ENCODE measurements at regions not wholly inside any gene's neighbourhood (a gene's known extent, or its start where the extent isn't known, plus 50 kb on each side); places are given as distances from the start of the nearest gene placed in this dataset.

DNA sequence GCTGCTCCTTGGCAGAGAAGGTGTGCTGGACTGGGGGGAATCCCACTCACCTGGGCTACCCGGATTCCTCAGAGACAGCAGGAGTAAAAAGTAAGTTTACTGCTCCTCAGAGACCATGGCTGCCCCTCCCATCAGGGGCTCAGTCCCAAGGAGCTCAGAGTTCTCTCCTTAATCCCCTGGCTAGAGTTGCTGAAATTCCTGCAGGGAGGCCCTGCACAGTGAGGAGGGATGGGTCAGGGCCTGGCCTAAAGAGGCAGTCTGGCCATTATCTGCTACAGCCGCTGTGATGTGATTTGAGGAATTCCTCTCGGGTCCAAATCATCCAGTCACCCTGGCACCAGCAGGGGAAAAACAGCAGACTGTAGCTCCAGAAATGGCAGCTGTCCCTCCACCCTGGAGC lies 502.5 kb downstream of the PCDH17 start:
- DNase-seq (no peak), ATAC-seq (replicated peaks in 1 of 4) (no peak)
- no peaks in the 10 kb centered on the region for H3K27me3 ChIP-seq (replicated peaks in 1 of 2; ENCODE audit: control insufficient read depth in 2 of 2, extremely low read depth in 1 of 2, insufficient read depth in 2 of 2, low read length in 1 of 2)
- H3K9me3 ChIP-seq, result no peaks in the 10 kb centered on the region
- Mint-ChIP-seq H3K27me3 (no peaks in the 10 kb centered on the region), H3K27ac (no peak overlapping the region), H3K4me3 (no peak overlapping the region), H3K9me3 (peaks cover 14 to 26% (median 16%) of the 10 kb centered on the region in 3 donors), H3K36me3 (no peaks in the 10 kb centered on the region), H3K4me1 (no peaks in the 10 kb centered on the region)
- POLR2A ChIA-PET, result no interaction called here
- no peak overlapping the region for H3K4me3 ChIP-seq (ENCODE audit: control insufficient read depth in 1 of 2, extremely low read depth in 1 of 2, low read length in 1 of 2)
- H3K4me1 ChIP-seq (ENCODE audit: control insufficient read depth in 1 of 2, extremely low read depth in 1 of 2, insufficient read depth in 2 of 2, low read length in 2 of 2), result no peaks in the 10 kb centered on the region
- H3K36me3 ChIP-seq (ENCODE audit: control insufficient read depth in 2 of 2, extremely low read depth in 1 of 2, insufficient read depth in 1 of 2, low read length in 1 of 2), result no peaks in the 10 kb centered on the region
- CTCF ChIA-PET, result no interaction called here
- no peak overlapping the region for H3K27ac ChIP-seq (ENCODE audit: low read length)
- WGBS (ENCODE audit: insufficient coverage), result 100% methylated on average over 2 of the region's 3 CpGs

DNA sequence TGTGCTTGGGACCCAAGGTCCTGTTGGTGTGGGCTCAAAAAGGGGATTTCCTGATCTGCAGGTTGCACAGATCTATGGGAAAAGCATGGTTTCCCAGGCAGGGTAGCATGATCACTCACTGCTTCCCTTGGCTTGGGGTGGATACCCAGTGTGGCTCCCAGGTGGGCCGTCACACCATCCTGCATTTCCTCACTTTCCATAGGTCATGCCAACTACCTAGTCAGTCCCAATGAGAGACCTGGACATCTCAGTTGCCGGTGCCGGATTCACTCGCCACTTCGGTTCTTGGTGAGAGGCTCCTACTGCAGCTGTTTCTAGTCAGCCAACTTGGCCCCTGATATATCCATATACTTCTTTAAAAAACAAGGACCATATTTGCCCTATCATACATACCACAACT lies 503.0 kb downstream of the PCDH17 start:
- Histone ChIP-seq H3K27me3 (replicated peaks in 1 of 2; ENCODE audit: control insufficient read depth in 2 of 2, extremely low read depth in 1 of 2, insufficient read depth in 2 of 2, low read length in 1 of 2) (no peaks in the 10 kb centered on the region), H3K36me3 (ENCODE audit: control insufficient read depth in 2 of 2, extremely low read depth in 1 of 2, insufficient read depth in 1 of 2, low read length in 1 of 2) (no peaks in the 10 kb centered on the region), H3K27ac (ENCODE audit: low read length) (no peak overlapping the region), H3K9me3 (no peaks in the 10 kb centered on the region), H3K4me1 (ENCODE audit: control insufficient read depth in 1 of 2, extremely low read depth in 1 of 2, insufficient read depth in 2 of 2, low read length in 2 of 2) (no peaks in the 10 kb centered on the region), H3K4me3 (ENCODE audit: control insufficient read depth in 1 of 2, extremely low read depth in 1 of 2, low read length in 1 of 2) (no peak overlapping the region)
- peaks cover 16 to 25% (median 16%) of the 10 kb centered on the region in 3 donors for H3K9me3 Mint-ChIP-seq
- ATAC-seq (replicated peaks in 1 of 4) (no peak), DNase-seq (no peak)
- ChIA-PET CTCF (no interaction called here), POLR2A (no interaction called here)
- 93% methylated on average over 5 of the region's 5 CpGs for WGBS (ENCODE audit: insufficient coverage)
- no peaks in the 10 kb centered on the region for H3K27me3 Mint-ChIP-seq
- H3K4me3 Mint-ChIP-seq, result no peak overlapping the region
- no peaks in the 10 kb centered on the region for H3K4me1 Mint-ChIP-seq
- H3K36me3 Mint-ChIP-seq, result no peaks in the 10 kb centered on the region
- H3K27ac Mint-ChIP-seq, result no peak overlapping the region

DNA sequence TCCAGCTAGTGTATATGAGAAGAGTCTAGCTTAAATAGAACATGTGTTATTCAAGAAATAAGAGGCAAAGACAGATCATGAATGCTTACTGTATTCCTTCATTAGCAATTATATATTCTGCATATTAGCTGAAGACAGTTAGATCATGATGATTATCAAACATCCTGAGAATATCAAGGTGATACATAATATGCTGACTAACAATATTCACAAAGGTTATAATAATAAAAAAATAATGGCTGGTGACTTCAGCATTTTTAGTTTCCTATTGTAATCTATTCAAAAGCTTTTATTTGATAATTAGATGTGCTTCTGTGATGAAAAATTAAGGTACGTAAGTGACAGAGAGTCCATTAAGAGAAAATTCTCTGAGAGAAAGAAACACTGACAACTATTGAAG lies 511.4 kb downstream of the PCDH17 start:
- POLR2A ChIA-PET, result no interaction called here
- no peaks in the 10 kb centered on the region for H3K36me3 Mint-ChIP-seq

DNA sequence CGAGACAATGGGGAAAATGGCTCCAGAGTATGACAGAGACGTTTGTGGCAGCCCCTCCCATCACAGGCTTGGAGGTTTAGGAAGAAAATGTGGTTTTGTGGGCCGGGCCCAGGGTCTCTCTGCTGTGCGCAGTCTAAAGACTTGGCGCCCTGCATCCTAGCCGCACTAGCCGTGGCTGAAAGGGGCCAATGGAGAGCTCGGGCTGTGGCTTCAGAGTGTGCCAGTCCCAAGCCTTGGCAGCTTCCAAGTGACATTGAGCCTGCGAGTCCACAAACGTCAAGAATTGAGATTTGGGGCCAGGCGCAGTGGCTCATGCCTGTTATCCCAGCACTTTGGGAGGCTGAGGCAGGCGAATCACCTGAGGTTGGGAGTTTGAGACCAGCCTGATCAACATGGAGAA lies 513.1 kb downstream of the PCDH17 start:
- Histone ChIP-seq H3K4me1 (ENCODE audit: control insufficient read depth in 1 of 2, extremely low read depth in 1 of 2, insufficient read depth in 2 of 2, low read length in 2 of 2) (no peaks in the 10 kb centered on the region), H3K9me3 (no peaks in the 10 kb centered on the region), H3K36me3 (ENCODE audit: control insufficient read depth in 2 of 2, extremely low read depth in 1 of 2, insufficient read depth in 1 of 2, low read length in 1 of 2) (no peaks in the 10 kb centered on the region), H3K4me3 (ENCODE audit: control insufficient read depth in 1 of 2, extremely low read depth in 1 of 2, low read length in 1 of 2) (no peak overlapping the region), H3K27me3 (replicated peaks in 1 of 2; ENCODE audit: control insufficient read depth in 2 of 2, extremely low read depth in 1 of 2, insufficient read depth in 2 of 2, low read length in 1 of 2) (no peaks in the 10 kb centered on the region), H3K27ac (ENCODE audit: low read length) (no peak overlapping the region)
- POLR2A ChIA-PET, result no interaction called here
- WGBS (ENCODE audit: insufficient coverage), result 86% methylated on average over 10 of the region's 12 CpGs
- Mint-ChIP-seq H3K27me3 (no peaks in the 10 kb centered on the region), H3K9me3 (peaks cover 7 to 16% (median 14%) of the 10 kb centered on the region in 3 donors), H3K4me3 (no peak overlapping the region), H3K4me1 (no peaks in the 10 kb centered on the region), H3K36me3 (no peaks in the 10 kb centered on the region), H3K27ac (no peak overlapping the region)
- ATAC-seq (replicated peaks in 1 of 4), result no peak
- DNase-seq, result no peak
- CTCF ChIA-PET, result no interaction called here

More for the DNA sequence above, 511.4 kb downstream of the PCDH17 start:
- Mint-ChIP-seq H3K27me3 (no peaks in the 10 kb centered on the region), H3K4me3 (no peak overlapping the region), H3K9me3 (peaks cover 7 to 19% (median 17%) of the 10 kb centered on the region in 3 donors), H3K27ac (no peak overlapping the region), H3K4me1 (no peaks in the 10 kb centered on the region)
- H3K36me3 ChIP-seq (ENCODE audit: control insufficient read depth in 2 of 2, extremely low read depth in 1 of 2, insufficient read depth in 1 of 2, low read length in 1 of 2), result no peaks in the 10 kb centered on the region
- WGBS (ENCODE audit: insufficient coverage), result no CpG with 5 or more reads among the region's 1 CpG
- ATAC-seq (replicated peaks in 1 of 4) (no peak), DNase-seq (no peak)
- no peak overlapping the region for H3K27ac ChIP-seq (ENCODE audit: low read length)
- H3K9me3 ChIP-seq, result no peaks in the 10 kb centered on the region
- no peak overlapping the region for H3K4me3 ChIP-seq (ENCODE audit: control insufficient read depth in 1 of 2, extremely low read depth in 1 of 2, low read length in 1 of 2)
- H3K27me3 ChIP-seq (replicated peaks in 1 of 2; ENCODE audit: control insufficient read depth in 2 of 2, extremely low read depth in 1 of 2, insufficient read depth in 2 of 2, low read length in 1 of 2), result no peaks in the 10 kb centered on the region
- no peaks in the 10 kb centered on the region for H3K4me1 ChIP-seq (ENCODE audit: control insufficient read depth in 1 of 2, extremely low read depth in 1 of 2, insufficient read depth in 2 of 2, low read length in 2 of 2)
- CTCF ChIA-PET, result no interaction called here

DNA sequence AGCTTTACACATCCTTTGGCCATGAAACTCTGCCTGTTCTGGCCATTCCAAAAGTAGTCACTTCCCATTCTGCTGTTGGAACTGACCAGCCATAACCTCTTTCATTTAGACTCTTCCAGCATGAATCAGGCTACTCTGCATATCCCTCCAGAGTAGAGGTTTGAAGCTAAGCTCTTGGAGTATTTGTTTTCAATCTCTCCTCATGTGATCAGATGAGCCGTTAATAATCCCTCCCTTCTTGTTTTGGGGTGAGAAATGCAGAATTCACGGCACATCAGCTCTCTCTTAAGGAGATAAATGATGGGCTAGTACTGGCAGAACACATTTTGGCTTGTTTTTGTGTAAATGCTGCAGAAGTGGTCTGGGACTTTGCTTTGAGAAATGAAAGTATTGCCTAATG lies 519.9 kb downstream of the PCDH17 start:
- no peaks in the 10 kb centered on the region for H3K36me3 ChIP-seq (ENCODE audit: control insufficient read depth in 2 of 2, extremely low read depth in 1 of 2, insufficient read depth in 1 of 2, low read length in 1 of 2)
- Mint-ChIP-seq H3K4me1 (no peaks in the 10 kb centered on the region), H3K9me3 (peaks cover 1 to 4% (median 3%) of the 10 kb centered on the region in 3 donors), H3K27ac (no peak overlapping the region), H3K4me3 (no peak overlapping the region), H3K27me3 (no peaks in the 10 kb centered on the region), H3K36me3 (no peaks in the 10 kb centered on the region)
- H3K9me3 ChIP-seq, result no peaks in the 10 kb centered on the region
- no peak overlapping the region for H3K27ac ChIP-seq (ENCODE audit: low read length)
- H3K27me3 ChIP-seq (replicated peaks in 1 of 2; ENCODE audit: control insufficient read depth in 2 of 2, extremely low read depth in 1 of 2, insufficient read depth in 2 of 2, low read length in 1 of 2), result no peaks in the 10 kb centered on the region
- no peak overlapping the region for H3K4me3 ChIP-seq (ENCODE audit: control insufficient read depth in 1 of 2, extremely low read depth in 1 of 2, low read length in 1 of 2)
- ATAC-seq (replicated peaks in 1 of 4), result no peak
- no CpG with 5 or more reads among the region's 2 CpGs for WGBS (ENCODE audit: insufficient coverage)
- no peak for DNase-seq
- ChIA-PET POLR2A (no interaction called here), CTCF (no interaction called here)
- H3K4me1 ChIP-seq (ENCODE audit: control insufficient read depth in 1 of 2, extremely low read depth in 1 of 2, insufficient read depth in 2 of 2, low read length in 2 of 2), result no peaks in the 10 kb centered on the region

DNA sequence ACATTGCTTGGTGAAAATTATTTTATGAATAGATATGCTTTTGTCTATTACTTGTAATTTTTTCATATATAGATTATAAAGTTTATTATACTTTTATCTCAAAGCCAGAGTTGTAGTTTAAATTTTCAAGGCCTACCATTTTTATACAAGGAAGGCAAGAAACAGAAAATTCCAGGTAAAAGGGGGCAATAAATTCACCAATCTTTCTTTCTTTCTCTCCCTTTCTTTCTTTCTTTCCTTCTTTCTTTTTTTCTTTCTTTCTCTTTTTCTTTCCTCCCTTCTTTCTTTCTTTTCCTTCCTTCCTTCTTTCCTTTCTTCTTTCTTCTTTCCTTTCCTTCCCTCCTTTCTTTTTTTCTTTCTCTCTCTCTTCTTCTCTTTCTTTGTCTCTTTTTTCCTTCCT lies 529.4 kb downstream of the PCDH17 start:
- no peaks in the 10 kb centered on the region for H3K27me3 Mint-ChIP-seq
- H3K4me3 Mint-ChIP-seq, result no peak overlapping the region
- no peaks in the 10 kb centered on the region for H3K9me3 ChIP-seq
- no peak for ATAC-seq (replicated peaks in 1 of 4)
- POLR2A ChIA-PET, result no interaction called here
- no peaks in the 10 kb centered on the region for H3K4me1 Mint-ChIP-seq
- no peaks in the 10 kb centered on the region for H3K36me3 ChIP-seq (ENCODE audit: control insufficient read depth in 2 of 2, extremely low read depth in 1 of 2, insufficient read depth in 1 of 2, low read length in 1 of 2)
- no peak for DNase-seq
- no peak overlapping the region for H3K27ac Mint-ChIP-seq
- H3K4me3 ChIP-seq (ENCODE audit: control insufficient read depth in 1 of 2, extremely low read depth in 1 of 2, low read length in 1 of 2), result no peak overlapping the region
- H3K4me1 ChIP-seq (ENCODE audit: control insufficient read depth in 1 of 2, extremely low read depth in 1 of 2, insufficient read depth in 2 of 2, low read length in 2 of 2), result no peaks in the 10 kb centered on the region
- H3K27ac ChIP-seq (ENCODE audit: low read length), result no peak overlapping the region
- no peaks in the 10 kb centered on the region for H3K36me3 Mint-ChIP-seq
- CTCF ChIA-PET, result no interaction called here
- H3K9me3 Mint-ChIP-seq, result peaks cover 0 to 15% (median 8%) of the 10 kb centered on the region in 3 donors
- H3K27me3 ChIP-seq (replicated peaks in 1 of 2; ENCODE audit: control insufficient read depth in 2 of 2, extremely low read depth in 1 of 2, insufficient read depth in 2 of 2, low read length in 1 of 2), result no peaks in the 10 kb centered on the region

DNA sequence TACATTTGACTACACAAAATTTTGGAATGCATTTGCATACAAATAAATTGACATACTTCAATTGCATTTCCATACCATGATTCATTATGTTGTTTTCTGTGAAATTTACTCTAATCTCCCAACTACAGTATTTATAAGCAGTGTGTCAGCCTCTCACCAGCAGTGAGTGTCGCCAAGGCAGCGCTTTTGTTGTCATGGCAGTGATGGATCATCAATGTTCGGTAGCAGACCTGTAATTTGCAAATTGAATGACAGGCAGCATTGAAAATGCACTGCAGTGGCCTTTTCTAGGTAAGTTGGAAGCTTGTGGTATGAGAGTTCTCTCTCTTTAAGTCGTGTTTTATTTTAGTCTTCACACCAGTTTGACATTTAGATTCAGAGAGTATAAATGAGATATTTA lies 534.1 kb downstream of the PCDH17 start:
- CTCF ChIA-PET, result no interaction called here
- H3K27me3 Mint-ChIP-seq, result no peaks in the 10 kb centered on the region
- DNase-seq, result no peak
- H3K27ac ChIP-seq (ENCODE audit: low read length), result no peak overlapping the region
- no peaks in the 10 kb centered on the region for H3K27me3 ChIP-seq (replicated peaks in 1 of 2; ENCODE audit: control insufficient read depth in 2 of 2, extremely low read depth in 1 of 2, insufficient read depth in 2 of 2, low read length in 1 of 2)
- WGBS (ENCODE audit: insufficient coverage), result no CpG with 5 or more reads among the region's 4 CpGs
- POLR2A ChIA-PET, result no interaction called here
- H3K36me3 ChIP-seq (ENCODE audit: control insufficient read depth in 2 of 2, extremely low read depth in 1 of 2, insufficient read depth in 1 of 2, low read length in 1 of 2), result no peaks in the 10 kb centered on the region
- H3K27ac Mint-ChIP-seq, result no peak overlapping the region
- H3K9me3 ChIP-seq, result no peaks in the 10 kb centered on the region
- no peak for ATAC-seq (replicated peaks in 1 of 4)
- no peaks in the 10 kb centered on the region for H3K4me1 ChIP-seq (ENCODE audit: control insufficient read depth in 1 of 2, extremely low read depth in 1 of 2, insufficient read depth in 2 of 2, low read length in 2 of 2)
- H3K36me3 Mint-ChIP-seq, result no peaks in the 10 kb centered on the region
- H3K4me3 ChIP-seq (ENCODE audit: control insufficient read depth in 1 of 2, extremely low read depth in 1 of 2, low read length in 1 of 2), result no peak overlapping the region
- H3K4me3 Mint-ChIP-seq, result no peak overlapping the region
- no peaks in the 10 kb centered on the region for H3K4me1 Mint-ChIP-seq
- peaks cover 4 to 7% (median 5%) of the 10 kb centered on the region in 3 donors for H3K9me3 Mint-ChIP-seq

All from T-cell (primary cell).